HG02610 (cell line): ENCODE measurements at regions not wholly inside any gene's neighbourhood (a gene's known extent, or its start where the extent isn't known, plus 50 kb on each side); places are given as distances from the start of the nearest gene placed in this dataset.
"Not testable (repeated sequence)": the region's sequence is repeated elsewhere in the genome, so short reads cannot be mapped to it uniquely, and the experiment has no call there.

Experiments
- ATAC-seq: cut with Tn5 transposase; IDR thresholded peaks from one replicate; pipeline ENCODE4 v1.9.1; 2021; ENCODE audit warnings: mild to moderate bottlenecking, moderate library complexity; ENCODE audit not compliant: unreplicated experiment

DNA sequence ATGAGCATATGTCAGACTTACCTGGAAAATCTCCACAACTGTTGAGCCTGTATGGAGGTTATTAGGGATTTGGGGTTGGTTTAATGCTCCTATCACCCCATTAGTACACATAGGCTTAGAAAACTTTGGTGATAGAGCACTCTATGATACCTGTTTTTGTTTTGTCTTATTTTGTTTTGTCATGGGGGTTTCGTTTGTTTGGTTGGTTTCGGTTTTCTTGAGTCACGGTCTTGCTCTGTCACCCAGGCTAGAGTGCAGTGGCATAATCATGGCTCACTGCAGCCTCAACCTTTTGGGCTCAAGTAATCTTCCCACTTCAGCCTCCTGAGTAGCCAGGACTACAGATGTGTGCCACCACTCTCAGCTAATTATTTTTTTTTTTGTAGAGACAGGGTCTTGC lies 70.0 kb downstream of the MZT1 start:
- ATAC-seq = no peak

DNA sequence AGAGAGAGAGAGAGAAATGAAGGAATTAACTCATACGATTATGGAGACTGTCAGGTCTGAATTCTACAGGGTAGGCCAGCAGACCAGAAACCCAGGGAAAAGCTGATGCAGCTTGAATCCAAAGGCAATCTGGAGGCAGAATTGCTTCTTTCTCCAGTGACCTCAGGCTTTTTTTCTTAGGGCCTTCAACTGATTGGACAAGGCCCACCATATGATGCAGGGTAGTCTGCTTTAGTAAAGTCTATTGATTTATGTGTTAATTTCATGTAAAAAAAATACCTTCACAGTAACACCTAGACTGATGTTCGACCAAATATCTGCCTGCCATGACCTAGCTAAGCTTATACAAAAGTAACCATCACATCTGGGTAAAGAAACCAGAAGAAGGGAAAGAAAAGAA lies 71.1 kb downstream of the MZT1 start:
- ATAC-seq = no peak

DNA sequence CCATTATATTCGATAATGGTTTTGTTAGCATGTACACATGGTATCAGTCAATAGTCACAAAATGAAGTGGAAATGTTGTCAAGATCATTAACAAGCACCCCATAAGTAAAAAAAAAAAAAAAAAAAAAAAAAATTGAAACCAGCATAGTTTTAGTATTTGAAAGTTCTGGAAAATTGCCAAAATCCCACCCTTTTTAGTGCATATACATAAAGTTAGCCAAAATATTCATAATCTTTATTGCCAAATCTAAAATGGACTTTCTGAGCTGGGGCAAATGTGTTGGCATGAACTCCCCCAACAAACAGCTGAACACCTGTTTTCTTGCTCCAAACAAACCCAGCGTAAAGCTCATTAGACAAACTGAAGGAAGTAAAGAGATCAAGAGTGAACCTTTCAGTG lies 73.9 kb downstream of the MZT1 start:
- ATAC-seq = no peak

DNA sequence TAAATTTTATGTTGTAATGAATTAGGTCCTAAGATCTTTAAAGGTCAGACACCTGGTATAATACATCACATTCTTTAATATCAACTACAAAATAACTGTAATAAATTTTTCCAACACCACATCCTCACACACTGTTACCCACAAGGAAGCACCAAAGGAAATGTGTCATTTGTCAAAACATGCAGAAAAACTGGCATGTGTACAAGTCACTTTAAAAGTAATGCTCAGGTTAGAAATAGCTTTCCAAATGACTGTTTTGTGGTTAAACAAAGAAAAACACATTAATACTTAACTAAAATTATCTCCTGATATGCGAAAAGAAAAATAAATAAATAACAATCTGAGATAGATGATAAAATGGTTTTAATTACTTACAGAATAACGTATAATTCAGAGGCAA lies 74.7 kb downstream of the MZT1 start:
- no peak for ATAC-seq

DNA sequence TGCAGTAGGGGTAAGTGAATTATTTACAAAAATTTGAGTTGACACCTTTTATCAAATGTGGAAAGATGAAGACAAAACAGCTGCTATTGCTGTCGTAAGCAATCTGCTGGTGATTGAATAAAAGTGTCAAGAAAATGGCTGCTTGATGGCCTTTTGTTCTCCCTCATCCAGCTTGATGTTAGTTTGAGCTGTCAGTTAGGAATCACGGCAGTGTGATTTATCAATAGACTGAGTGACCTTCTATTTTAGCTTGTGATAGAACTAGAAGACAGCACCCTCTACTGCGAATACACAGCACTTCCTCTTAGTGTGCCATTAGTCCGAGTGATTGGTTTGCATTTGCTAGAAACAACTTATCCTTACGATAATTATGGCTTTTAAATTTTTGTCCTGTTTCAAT lies 76.3 kb downstream of the MZT1 start:
- ATAC-seq = no peak

DNA sequence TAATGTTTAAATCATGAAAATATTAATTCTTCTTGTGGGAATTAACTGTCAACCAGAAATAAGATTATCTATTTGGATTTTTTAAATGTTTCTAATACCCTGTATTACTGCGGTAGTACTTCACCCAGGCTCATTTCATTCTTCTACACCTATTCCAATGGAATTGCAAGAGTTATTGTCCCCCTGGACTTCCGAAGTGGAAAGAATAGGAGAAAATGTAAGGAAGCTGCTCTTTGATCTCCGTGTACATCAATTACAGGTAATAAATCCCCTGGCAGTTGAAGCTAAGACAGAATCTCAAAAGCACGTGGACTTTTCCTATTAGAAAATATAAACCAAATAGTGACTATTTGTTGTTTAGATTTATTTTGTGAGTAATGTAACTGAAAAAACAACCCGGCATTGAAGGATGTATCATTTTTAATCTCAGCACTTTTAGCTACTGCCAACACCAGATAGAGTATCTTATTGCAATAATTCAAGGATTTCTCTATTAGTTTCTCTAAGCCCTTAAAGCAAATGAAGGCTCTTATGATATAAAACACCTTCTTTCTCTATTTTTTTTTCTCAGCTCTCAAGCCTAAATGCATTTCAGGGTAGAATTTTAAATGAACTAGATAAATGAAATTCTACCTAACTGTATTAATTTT lies 77.3 kb downstream of the MZT1 start:
- ATAC-seq = no peak

DNA sequence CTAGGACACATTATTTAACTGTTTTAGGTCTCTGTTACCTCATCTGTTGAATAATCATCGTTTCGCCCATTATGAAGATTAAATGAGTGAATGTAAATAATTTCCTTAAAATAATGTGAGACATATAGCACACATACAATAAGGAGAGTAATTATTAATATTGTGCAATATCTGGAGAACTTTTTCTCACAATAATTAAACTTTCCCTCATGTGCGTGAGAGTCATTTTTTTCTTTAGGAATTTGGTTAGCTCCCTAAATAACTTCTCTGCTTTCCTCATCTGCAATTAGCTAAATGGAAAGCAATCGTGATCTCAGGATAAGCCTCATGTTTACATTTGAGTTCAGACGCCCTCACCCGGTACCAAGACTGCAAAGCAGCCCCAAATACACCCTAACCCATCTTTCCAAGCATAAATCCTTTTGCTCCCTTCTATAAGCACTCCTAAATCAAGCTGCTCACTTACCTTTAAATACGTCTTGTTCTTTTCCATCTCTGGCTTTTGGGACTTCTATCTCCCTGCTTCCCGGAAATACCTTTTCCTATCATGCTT lies 78.8 kb downstream of the MZT1 start:
- ATAC-seq = no peak

DNA sequence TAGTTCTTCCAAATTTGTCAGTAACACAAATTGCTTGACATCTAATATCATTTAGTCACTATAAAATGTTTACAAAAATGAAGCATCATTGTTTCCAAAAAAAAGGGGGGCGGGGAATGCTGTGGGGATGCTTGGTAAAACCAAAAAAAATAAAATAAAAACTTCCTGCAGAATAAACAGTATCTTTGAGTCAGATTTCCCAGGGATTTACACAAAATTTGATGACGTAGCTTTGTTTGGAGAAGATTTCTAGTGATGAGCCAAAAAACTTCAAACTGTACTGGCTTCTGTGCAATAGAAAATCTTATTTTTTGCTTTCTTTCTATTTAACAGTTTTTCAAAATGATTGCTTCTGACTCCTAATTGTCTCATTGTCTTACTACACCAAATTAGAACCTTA lies 80.0 kb downstream of the MZT1 start:
- ATAC-seq = no peak

DNA sequence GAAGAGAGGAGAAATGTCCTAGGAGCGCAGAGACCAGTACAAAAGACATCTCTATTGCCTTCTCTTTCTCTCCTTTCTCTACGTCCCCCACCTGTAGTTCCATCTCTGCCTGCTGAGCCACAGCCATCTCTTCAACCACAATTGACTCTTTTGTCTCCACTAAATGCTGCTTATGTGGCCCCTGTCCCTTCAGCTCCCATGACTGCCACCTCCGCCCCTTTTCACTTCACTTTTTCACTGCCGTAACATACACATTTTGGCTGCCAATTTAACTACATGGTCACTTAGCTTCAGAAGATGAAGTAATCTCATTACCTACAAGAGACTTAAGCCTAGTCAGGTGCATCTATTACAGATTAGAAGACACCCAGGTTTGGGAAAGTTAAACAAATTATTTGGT lies 81.9 kb downstream of the MZT1 start:
- ATAC-seq = no peak

DNA sequence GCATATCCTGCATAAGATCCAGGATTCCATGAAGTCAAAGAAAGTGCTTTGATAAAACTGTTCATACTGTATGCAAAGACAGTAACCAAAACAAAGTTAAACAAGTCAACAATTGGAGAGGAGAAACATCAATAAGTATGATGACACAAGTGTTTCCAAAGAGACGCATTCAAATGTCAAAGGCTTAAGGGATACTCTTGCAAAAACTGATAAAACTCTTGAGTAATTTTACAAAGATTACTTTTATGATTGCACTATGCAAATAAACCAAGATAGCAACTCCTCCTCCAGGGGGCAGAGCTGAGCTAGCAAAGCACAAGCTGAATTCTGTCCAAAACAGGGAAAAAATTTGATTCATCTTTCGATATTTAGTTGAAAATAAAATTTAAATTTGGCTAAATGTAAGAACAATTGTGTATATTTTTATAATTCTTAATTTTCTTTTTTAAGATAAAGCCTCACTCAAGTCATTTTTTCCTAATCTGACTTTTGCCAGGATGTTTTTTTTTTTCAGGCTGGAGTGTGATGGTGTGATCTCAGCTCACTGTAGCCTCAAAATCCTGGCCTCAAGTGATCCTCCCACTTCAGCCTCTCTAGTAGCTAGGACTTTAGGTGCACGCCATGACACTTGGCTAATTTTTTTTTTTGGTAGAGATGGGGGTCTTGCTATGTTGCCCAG lies 84.0 kb downstream of the MZT1 start:
- ATAC-seq = peak; percentile 49

DNA sequence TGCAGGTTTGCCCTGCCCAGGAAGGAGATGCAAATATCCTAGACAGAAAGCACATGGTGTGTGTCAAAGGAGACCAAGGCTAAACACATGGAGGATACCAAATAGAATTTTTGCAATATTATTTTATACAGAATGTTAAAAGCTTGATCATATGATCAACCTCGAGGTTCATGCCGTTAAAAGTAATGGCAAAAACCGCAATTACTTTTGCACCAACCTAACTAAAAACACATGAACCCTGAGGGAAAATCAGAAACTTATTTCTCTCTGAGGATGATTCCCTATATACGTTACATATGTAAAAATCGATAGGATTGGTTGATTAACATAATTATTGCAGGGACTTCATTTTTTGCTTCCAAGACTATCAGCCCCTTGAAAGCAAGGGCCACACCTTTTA lies 88.1 kb downstream of the MZT1 start:
- ATAC-seq = no peak

DNA sequence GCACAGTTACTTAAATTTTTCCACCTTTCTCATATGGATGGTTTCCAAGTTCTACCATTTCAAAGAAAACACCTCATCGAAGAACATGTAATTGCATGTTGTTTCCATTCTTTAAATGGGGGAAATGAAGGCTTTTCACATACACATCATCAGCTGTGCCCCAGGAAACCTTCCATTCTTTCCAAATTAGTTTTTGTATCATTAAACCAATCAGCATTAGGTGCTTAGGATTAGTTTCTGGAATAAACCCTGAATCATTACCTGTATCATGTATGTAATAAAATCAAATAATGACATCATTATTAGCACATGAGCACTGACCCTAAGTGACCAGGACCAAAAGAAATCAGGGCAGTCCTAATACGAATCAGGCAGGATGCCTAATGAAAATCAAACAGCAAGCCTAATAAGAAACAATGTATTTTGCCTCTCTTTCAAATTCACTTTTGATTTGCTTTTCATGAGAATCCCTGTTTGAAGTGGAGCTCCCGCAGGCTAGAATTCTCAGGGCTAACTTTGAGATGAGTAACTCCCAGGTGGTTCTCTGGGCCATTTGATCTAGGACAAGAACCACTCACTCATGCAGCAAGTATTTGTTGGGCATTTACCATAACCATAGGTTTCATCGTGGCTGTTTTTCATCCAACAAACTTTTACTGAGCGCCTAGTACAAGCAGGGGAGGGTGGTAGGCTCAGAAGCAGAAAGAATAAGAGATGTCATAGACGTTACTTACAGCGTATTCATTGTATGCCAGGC lies 89.2 kb downstream of the MZT1 start:
- no peak for ATAC-seq

DNA sequence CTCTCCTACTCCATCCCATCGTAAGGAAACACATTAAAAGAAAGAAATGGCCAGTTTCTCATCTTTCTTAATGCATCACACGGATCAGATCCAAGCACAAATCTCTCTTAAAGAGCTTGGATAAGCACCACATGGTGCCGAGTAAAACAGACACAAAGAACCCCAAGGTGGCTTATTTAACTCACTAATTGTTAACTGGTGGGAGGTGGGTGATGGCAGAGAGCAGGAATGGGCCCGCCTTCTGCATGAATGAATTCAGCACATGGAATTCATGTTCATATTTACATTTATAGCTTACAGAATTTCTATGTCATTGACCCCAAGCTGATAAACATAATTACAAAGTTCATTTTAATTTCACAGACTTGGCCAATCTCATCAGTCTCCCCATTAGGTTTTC lies 89.9 kb downstream of the MZT1 start:
- ATAC-seq = no peak

DNA sequence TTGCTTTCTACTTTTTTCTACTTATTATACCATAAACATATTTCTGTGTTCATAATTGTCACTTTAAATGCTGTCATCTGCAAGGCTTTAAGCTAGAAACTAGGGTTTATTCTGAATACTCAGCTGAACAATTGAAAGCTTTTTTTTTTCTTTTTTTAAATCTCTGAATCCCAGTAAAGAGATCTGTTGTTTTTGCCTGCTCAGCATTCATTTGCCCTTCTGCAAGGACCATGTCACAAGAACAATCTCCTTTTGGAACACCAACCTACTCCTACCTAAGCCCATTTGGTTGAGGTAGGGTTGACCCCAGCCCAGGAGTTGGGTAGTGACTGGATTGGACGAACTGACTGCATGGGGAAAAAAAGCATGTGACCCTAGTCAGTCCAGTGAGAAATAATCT lies 92.6 kb downstream of the MZT1 start:
- no peak for ATAC-seq

DNA sequence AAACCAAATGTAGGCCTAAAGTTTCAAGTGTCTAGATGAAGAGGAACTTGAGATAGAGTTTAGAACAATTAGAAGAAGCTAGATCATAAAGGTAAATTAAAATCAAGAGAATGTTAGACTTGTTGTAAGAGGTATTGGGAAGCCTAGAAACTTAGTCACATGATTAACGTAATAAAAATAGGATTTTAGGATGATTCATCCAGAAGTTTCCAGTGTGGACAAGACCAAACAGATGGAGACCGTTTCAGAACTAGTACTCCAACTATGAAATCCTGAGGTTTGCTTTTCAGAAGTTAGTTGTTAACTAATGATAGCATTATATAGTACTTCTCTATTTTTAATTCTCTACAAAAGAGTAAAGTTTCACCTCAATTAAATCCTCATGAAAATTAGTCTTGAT lies 104.9 kb downstream of the MZT1 start:
- ATAC-seq = no peak

DNA sequence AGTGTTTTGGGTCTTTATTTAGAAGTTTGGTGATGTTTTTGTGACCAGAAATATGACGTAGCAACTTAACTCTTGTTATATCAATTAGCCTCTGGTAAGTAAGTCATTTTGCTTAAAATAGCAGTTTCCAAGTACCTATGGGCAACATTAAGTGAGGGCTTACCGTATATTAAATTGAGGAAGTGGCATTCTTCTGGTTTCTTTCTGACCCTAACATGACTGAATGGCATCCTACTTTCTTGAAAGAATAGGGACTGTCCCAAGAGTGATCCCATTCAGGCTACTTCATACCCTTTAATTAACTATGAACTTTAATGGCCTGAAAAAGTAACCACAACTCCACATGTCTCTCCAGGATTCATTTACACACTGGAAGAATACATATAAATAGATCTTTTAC lies 106.6 kb downstream of the MZT1 start:
- no peak for ATAC-seq

DNA sequence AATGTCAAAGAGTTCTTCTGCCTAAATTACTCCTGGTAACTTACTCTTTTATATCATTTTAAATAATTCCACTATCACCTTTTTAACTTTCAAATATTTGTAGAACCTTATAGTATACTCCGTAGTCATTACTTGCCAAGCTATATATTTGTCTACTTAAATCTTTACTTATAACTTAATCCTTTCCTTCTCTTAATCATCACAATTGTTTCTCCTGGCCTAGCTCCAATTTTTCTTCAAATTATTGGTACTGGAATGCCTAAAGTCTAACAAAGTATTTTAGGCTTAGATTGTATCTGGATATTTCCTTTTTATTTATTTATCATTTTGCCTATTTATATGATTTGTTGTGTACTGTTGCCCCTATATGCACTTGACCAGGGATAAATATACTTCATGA lies 109.5 kb downstream of the MZT1 start:
- ATAC-seq = no peak

DNA sequence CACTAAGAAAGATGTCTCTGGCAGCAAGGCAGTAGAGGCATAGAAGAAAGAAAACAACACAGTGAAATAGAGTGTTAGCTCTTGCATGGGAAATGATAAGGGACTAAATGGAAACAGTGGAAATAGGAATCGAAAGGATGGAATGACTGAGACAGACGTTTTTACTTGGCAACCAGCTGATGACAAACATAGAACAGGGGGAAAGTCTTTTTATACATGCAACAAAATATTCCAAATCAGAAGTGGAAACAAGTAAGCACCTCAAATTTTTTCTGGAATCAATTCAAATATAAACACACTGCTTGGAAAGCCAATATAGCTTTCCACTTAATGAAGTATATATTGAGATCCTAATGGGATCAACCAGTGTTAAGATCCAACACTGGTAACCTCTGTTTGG lies 110.2 kb downstream of the MZT1 start:
- no peak for ATAC-seq

DNA sequence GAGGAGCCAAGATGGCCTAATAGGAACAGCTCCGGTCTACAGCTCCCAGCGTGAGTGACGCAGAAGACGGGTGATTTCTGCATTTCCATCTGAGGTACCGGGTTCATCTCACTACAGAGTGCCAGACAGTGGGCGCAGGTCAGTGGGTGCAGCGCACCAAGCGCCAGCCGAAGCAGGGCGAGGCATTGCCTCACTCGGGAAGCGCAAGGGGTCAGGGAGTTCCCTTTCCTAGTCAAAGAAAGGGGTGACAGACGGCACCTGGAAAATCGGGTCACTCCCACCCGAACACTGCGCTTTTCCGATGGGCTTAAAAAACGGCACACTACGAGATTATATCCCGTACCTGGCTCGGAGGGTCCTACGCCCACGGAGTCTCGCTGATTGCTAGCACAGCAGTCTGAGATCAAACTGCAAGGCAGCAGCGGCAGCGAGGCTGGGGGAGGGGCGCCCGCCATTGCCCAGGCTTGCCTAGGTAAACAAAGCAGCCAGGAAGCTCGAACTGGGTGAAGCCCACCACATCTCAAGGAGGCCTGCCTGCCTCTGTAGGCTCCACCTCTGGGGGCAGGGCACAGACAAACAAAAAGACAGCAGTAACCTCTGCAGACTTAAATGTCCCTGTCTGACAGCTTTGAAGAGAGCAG lies 117.1 kb downstream of the MZT1 start:
- not testable (repeated sequence) for ATAC-seq

DNA sequence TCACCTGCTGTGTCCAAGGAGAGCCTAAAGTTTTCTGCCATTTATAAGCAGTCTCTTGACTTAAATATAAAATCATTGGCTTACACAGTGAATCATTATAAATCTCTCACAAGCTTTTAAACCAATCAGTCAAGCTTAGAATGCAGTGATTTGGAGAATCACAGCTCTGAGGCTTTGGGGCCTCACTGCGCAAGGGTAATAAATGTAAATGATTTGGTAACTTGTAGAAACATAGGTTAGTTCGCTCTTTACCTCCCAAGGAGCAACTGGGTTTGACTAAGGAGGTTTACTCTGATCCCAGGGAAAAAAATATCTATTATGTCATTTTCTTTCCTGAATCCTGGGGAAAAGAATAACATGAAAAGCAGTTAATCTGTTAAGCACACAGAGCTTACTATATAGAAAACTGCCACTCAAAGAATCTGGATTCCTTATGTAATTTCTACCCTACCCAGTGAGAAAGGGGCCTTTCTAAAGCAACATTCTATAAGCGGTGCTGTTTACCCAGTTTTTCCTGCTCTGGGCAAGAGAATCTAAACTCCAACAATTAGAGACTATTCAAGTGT lies 128.2 kb downstream of the MZT1 start:
- no peak for ATAC-seq

DNA sequence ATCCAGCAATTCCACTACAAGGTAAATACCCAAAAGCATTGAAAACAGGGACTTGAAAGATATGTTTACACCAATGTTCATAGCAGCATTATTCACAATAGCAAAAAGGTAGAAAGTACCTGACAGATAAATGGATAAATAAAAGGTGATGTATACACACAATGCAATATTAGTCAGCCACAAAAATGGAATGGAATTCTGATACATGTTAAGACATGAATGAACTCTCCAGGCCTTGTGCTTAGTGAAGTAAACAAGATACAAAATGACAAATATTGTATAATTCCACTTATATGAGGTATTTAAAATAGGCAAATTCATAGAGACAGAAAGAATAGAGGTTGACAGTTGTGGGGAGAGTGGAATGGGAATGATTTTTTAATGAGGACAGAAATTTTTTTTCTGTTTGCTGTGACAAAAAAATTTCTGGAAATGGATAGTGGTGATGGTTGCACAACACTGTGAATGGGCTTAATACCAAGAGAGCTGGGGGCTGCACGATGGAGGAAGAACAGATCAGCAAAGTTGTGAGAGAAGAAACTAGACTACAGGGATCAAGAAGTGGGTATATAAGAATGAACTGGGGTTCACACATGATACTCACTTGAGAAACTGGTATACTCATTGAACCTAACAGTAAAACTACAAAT lies 137.2 kb downstream of the MZT1 start:
- ATAC-seq = no peak
